Panc1 (cell line): ENCODE measurements at regions not wholly inside any gene's neighbourhood (a gene's known extent, or its start where the extent isn't known, plus 50 kb on each side); places are given as distances from the start of the nearest gene placed in this dataset.
"Not testable (repeated sequence)": the region's sequence is repeated elsewhere in the genome, so short reads cannot be mapped to it uniquely, and the experiment has no call there.

ENCODE experiments used
- ATAC-seq: fragments of 200-7000 bp; cut with Tn5 transposase; 2 replicates; pipeline ENCODE4 v1.9.1; 2020; ENCODE audit warnings: mild to moderate bottlenecking, moderate library complexity
- BruUV-seq: library from RNA; stranded (reverse); fragments of 400-500 nt; replicated peaks from 2 replicates; lab custom pipeline; 2021; lab: Mats Ljungman, UMichigan
- CTCF ChIA-PET: fragments of 300-600 bp; sonication (Branson Sonifier 250); formaldehyde crosslinking; loops from one replicate; lab custom pipeline; 2022; ENCODE audit warnings: antibody characterized with exemption; lab: Charles Lee
- POLR2A ChIA-PET: fragments of 300-600 bp; sonication (Branson Sonifier 250); formaldehyde crosslinking; loops from one replicate; lab custom pipeline; 2022; ENCODE audit warnings: antibody characterized with exemption; lab: Charles Lee
- DNase-seq: peaks from one replicate; pipeline ENCODE4 v3.0.0-alpha.2; 2010; ENCODE audit warnings: low read depth, low spot score
- H3K27ac ChIP-seq: 2 replicates; pipeline ENCODE4 v1.5.1; 2011; ENCODE audit warnings: mild to moderate bottlenecking, low read length, inconsistent platforms
- H3K27me3 ChIP-seq: fragments of 200-500 bp; sonication (Bioruptor generic); 2 replicates; pipeline ENCODE4 v1.6.0; 2014; ENCODE audit warnings: low read length, inconsistent platforms; ENCODE audit not compliant: control insufficient read depth, insufficient read depth
- H3K36me3 ChIP-seq: fragments of 200-500 bp; sonication (Bioruptor generic); 2 replicates; pipeline ENCODE4 v1.5.1; 2014; ENCODE audit warnings: inconsistent platforms, mild to moderate bottlenecking, low read length, moderate library complexity; ENCODE audit not compliant: control insufficient read depth, insufficient read depth
- H3K4me1 ChIP-seq: 2 replicates; pipeline ENCODE4 v1.5.1; 2011; ENCODE audit warnings: inconsistent platforms, mild to moderate bottlenecking, low read length, moderate library complexity; ENCODE audit not compliant: control insufficient read depth, insufficient read depth
- H3K4me3 ChIP-seq, 2 experiments: 2 replicates each; pipeline ENCODE4 v1.5.1; 2011 to 2012; ENCODE audit warnings: low read depth in 2 of 2, low read length in 2 of 2, mild to moderate bottlenecking in 2 of 2, inconsistent platforms in 1 of 2, moderate library complexity in 1 of 2
- H3K9me3 ChIP-seq: fragments of 200-500 bp; sonication (Bioruptor generic); 2 replicates; pipeline ENCODE4 v1.5.1; 2014; ENCODE audit warnings: low read depth, mild to moderate bottlenecking, inconsistent platforms, low read length, moderate library complexity; ENCODE audit not compliant: control insufficient read depth, insufficient read depth
- in situ Hi-C: cut with HindIII; loops from 2 replicates; pipeline ENCODE4 v1.10.0; 2016; ENCODE audit warnings: low sequenced_read_pairs, low pct_unique_long_range_greater_than_20kb
- intact Hi-C: fragments of 100-400 bp; cut with micrococcal nuclease; formaldehyde crosslinking; loops from one replicate; pipeline ENCODE4 v1.10.0; 2022; ENCODE audit not compliant: unreplicated experiment

GRCh38 chr9:41771693-41772092 is 357.5 kb downstream of the CNTNAP3B start:
- CTCF ChIA-PET, H3K9me3 ChIP-seq: not testable (repeated sequence)

GRCh38 chr9:41754822-41755221 is 374.4 kb downstream of the CNTNAP3B start:
- intact Hi-C loops, in situ Hi-C loops, H3K27me3 ChIP-seq, H3K36me3 ChIP-seq, H3K4me3 ChIP-seq, H3K4me1 ChIP-seq, ATAC-seq, DNase-seq, H3K27ac ChIP-seq, H3K9me3 ChIP-seq, POLR2A ChIA-PET, CTCF ChIA-PET, BruUV-seq: not testable (repeated sequence)

More at GRCh38 chr9:41771693-41772092, 357.5 kb downstream of the CNTNAP3B start:
- POLR2A ChIA-PET, intact Hi-C loops, DNase-seq, H3K27me3 ChIP-seq, H3K4me1 ChIP-seq, H3K4me3 ChIP-seq, BruUV-seq, in situ Hi-C loops, ATAC-seq, H3K27ac ChIP-seq, H3K36me3 ChIP-seq: not testable (repeated sequence)

- H3K4me3 ChIP-seq, POLR2A ChIA-PET, H3K27me3 ChIP-seq, intact Hi-C loops, H3K36me3 ChIP-seq, in situ Hi-C loops, DNase-seq, CTCF ChIA-PET, H3K4me1 ChIP-seq, H3K27ac ChIP-seq, H3K9me3 ChIP-seq, ATAC-seq, BruUV-seq: not testable (repeated sequence)
Observed at GRCh38 chr9:41754403-41754802, 374.8 kb downstream of the CNTNAP3B start.

- DNase-seq, H3K9me3 ChIP-seq, H3K4me1 ChIP-seq, intact Hi-C loops, CTCF ChIA-PET, POLR2A ChIA-PET, H3K36me3 ChIP-seq, H3K4me3 ChIP-seq, in situ Hi-C loops, H3K27ac ChIP-seq, ATAC-seq, H3K27me3 ChIP-seq, BruUV-seq: not testable (repeated sequence)
Observed at GRCh38 chr9:41741897-41742296, 387.3 kb downstream of the CNTNAP3B start.

GRCh38 chr9:41741173-41741572 is 388.1 kb downstream of the CNTNAP3B start:
- CTCF ChIA-PET, H3K27ac ChIP-seq, H3K4me3 ChIP-seq, H3K36me3 ChIP-seq, in situ Hi-C loops, H3K9me3 ChIP-seq, intact Hi-C loops, H3K4me1 ChIP-seq, BruUV-seq, H3K27me3 ChIP-seq, ATAC-seq, POLR2A ChIA-PET, DNase-seq: not testable (repeated sequence)

DNA sequence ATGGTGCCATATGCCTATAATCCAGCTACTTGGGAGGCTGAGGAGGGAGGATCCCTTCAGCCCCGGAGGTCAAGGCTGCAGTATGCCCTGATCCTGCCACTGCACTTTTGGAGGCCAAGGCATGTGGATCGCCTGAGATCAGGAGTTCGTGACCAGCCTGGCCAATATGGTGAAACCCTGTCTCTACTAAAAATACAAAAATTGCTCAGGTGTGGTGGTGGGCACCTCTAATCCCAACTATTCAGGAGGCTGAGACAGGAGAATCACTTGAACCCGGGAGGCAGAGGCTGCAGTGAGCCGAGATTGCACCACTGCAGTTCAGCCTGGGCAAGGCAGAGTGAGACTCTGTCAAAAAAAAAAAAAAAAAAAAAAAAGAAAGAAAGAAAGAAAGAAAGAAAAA is 390.5 kb downstream of the CNTNAP3B start:
- H3K9me3 ChIP-seq, BruUV-seq, DNase-seq, ATAC-seq, H3K27me3 ChIP-seq, in situ Hi-C loops, H3K27ac ChIP-seq, POLR2A ChIA-PET, H3K4me1 ChIP-seq, intact Hi-C loops, H3K4me3 ChIP-seq, H3K36me3 ChIP-seq, CTCF ChIA-PET: not testable (repeated sequence)

GRCh38 chr9:41699190-41699589 is 430.0 kb downstream of the CNTNAP3B start:
- H3K36me3 ChIP-seq, in situ Hi-C loops, POLR2A ChIA-PET, CTCF ChIA-PET, ATAC-seq, BruUV-seq, intact Hi-C loops, H3K27ac ChIP-seq, H3K9me3 ChIP-seq, H3K4me3 ChIP-seq, DNase-seq, H3K4me1 ChIP-seq, H3K27me3 ChIP-seq: not testable (repeated sequence)

- DNase-seq, CTCF ChIA-PET, H3K27me3 ChIP-seq, in situ Hi-C loops, ATAC-seq, H3K36me3 ChIP-seq, POLR2A ChIA-PET, H3K27ac ChIP-seq, intact Hi-C loops, BruUV-seq, H3K4me3 ChIP-seq, H3K9me3 ChIP-seq, H3K4me1 ChIP-seq: not testable (repeated sequence)
Observed at GRCh38 chr9:41697080-41697479, 432.1 kb downstream of the CNTNAP3B start.
